ENCODE measurements at regions not wholly inside any gene's neighbourhood (a gene's known extent, or its start where the extent isn't known, plus 50 kb on each side); places are given as distances from the start of the nearest gene placed in this dataset.
"Not testable (repeated sequence)": the region's sequence is repeated elsewhere in the genome, so short reads cannot be mapped to it uniquely, and the experiment has no call there.

DNA sequence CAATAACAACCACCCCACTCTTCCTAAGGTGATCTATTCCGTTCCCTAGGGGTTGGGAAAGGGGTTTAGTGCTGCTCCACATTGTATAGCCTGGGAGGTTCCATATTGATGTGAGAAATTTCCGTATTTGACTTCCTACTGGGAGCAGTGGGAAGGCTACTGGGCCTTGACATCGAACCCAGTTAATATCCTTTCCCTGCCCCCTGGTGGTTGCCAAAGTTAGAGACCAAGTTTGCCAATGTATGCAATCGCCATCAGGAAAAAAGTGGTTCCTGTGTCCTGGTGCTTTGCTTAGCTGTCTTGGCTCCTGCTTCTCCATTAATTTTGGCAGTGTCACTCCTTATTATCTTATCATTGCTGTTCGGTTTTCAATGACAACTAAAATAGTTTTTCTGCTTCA, 914.9 kb downstream of the KCNJ2 start:
- DNase-seq (ENCODE audit: low read depth in 2 of 2) = no peak

- no peak for DNase-seq (ENCODE audit: low read depth in 2 of 2)
Observed at GRCh38 chr17:71084838-71085237, 915.5 kb downstream of the KCNJ2 start.

GRCh38 chr17:71085238-71086033, 916.1 kb downstream of the KCNJ2 start:
- DNase-seq (ENCODE audit: low read depth in 2 of 2) = no peak

DNA sequence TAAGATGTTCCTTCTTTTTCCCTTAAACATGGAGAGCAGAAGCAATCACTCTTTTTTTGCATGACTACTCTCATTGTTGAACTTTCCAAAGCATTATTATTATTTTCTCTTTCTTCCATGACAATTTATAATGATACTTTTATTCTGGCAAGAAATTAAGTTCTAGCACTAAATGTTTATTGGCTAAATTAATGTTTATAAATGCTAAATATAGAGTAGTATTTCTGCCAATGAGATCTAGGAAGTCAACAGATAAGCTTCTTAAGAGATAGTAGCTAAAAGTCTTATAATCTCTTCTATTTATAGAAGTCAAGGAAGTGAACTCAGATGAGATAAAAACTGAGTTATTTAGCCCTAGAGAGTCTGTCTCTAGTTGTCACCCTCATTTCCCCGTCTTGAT, 920.1 kb downstream of the KCNJ2 start:
- DNase-seq (ENCODE audit: low read depth in 2 of 2) = no peak

GRCh38 chr17:71098071-71098470, 928.7 kb downstream of the KCNJ2 start:
- no peak for DNase-seq (ENCODE audit: low read depth in 2 of 2)

- DNase-seq (ENCODE audit: low read depth in 2 of 2) = no peak
Observed at GRCh38 chr17:71099003-71099714, 929.8 kb downstream of the KCNJ2 start.

DNA sequence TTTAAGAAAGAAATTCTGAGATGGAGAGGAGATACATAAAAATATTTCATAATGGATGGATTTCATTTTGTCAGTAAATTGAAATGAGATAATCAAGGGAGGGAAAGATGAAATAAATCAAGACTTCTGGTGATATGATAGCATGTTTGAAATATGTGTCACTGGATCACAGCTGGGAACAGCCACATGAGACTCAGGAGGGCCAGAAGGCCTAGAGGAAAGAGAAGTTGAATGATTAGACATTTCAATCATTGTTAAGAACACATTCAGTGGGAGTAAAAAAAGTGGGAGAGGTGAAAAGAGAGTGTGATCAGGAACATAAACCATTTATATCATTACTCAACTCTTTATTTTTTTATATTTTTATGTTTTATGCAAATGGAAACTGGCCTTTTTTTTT, 933.4 kb downstream of the KCNJ2 start:
- DNase-seq (ENCODE audit: low read depth in 2 of 2) = no peak

- DNase-seq (ENCODE audit: low read depth in 2 of 2) = no peak
Observed at GRCh38 chr17:71104225-71104624, 934.9 kb downstream of the KCNJ2 start.

DNA sequence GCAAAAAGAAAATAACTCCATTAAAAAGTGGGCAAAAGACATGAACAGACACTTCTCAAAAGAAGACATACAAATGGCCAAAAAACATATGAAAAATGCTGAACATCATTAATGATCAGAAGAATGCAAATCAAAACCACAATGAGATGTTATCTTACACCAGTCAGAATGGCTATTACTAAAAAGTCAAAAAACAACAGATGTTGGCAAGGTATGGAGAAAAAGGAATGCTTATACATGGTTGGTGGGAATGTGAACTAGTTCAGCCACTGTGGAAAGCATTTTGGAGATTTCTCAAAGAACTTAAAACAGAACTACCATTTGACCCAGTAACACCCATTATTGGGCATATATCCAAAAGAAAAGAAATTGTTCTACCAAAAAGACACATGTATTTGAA, 936.7 kb downstream of the KCNJ2 start:
- DNase-seq (ENCODE audit: low read depth in 2 of 2) = not testable (repeated sequence)

DNA sequence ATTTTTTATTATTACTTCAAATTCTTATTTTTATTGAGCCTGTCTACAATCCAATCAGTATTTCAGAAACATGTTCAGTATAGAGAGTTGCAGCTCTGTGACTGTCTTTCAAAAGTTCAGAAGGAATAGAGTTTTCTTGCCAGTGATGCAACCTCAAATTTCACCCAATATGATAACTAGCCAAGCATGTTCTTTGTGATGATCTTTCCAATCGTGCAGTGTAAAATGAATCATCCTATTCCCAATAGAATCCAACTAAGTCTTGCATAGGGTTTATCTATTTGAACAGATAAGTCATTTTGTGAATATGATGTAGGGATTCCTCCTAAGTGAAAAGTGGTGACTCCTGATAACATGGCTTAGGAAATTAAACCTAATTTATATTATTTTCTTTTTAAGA, 937.8 kb downstream of the KCNJ2 start:
- DNase-seq (ENCODE audit: low read depth in 2 of 2) = no peak

DNA sequence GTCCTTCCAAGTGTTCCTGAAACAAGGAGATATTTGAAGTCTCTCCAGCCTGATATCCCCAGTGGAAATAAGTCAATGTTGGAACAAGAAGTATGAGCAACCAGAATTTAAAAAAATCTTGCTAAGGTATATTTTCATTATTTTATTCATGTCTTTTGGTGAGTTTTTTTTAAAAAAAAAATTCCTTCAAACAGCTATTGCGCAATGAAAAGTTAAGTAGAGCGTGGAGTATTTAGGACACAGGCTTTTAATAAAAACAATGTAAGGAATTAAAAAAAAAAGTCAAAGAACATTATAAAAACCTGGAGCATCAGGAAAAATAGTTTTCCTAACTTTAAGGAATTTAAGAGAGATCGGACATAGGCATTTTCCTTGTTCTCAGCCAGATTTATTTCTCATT, 940.4 kb downstream of the KCNJ2 start:
- no peak for DNase-seq (ENCODE audit: low read depth in 2 of 2)

DNA sequence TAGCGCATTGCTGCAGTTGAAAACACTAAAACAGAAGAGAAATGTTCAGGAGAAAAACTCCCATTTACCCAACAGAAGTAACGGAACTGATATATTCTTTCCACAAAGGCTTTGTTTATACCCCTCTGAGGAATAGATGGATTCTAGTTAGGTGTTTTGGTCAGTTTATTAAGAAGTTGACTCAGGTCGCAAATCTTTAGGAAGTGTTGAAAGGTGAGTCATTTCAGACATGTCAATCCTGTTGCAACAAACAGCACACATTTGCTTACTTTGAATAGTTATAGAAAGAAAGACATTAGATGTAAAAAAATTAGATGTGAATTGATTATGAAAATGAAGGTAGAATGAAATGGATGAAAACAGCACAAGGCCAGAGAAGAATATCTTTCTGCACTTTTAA, 941.0 kb downstream of the KCNJ2 start:
- DNase-seq (ENCODE audit: low read depth in 2 of 2) = no peak

GRCh38 chr17:71111460-71111859, 942.1 kb downstream of the KCNJ2 start:
- DNase-seq (ENCODE audit: low read depth in 2 of 2) = no peak

- no peak for DNase-seq (ENCODE audit: low read depth in 2 of 2)
Observed at GRCh38 chr17:71111934-71112333, 942.6 kb downstream of the KCNJ2 start.

- DNase-seq (ENCODE audit: low read depth in 2 of 2) = no peak
Observed at GRCh38 chr17:71113347-71113746, 944.0 kb downstream of the KCNJ2 start.

DNA sequence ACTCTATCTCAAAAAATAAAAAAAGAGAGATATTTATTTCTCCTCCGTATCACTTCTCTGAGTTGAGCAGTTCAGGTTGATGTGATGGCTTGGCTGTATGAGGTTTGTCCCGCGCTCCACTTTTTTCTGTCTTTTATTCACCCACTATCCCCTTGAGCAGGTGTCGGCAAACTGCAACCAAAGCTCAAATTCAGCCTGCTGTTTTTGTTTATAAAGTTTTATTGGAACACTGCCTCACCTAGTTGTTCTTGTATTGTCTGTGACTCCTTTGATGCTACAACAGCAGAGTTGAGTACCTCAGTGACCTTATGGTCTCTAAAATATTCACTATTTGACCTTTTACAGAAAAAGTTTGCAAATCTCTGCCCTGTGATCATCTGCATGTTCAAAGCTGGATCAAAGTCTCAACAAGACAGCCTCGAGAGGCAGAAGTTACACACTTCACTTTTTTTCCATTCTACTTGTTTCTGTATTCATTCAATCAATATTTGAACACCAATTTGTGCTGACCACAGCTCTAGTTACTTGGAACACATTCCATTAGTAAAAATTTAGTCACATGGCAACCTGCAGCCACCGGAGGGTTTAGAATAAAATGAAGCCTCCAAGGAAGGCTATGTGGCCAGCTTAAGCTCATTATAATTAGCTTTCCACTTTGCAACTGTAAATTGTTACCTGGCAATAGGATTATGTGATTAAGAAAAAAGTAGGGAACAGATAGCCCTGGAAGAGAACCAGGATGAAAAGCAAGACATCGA, 945.8 kb downstream of the KCNJ2 start:
- DNase-seq (ENCODE audit: low read depth in 2 of 2) = no peak

GRCh38 chr17:71115669-71115972, 946.3 kb downstream of the KCNJ2 start:
- no peak for DNase-seq (ENCODE audit: low read depth in 2 of 2)

DNA sequence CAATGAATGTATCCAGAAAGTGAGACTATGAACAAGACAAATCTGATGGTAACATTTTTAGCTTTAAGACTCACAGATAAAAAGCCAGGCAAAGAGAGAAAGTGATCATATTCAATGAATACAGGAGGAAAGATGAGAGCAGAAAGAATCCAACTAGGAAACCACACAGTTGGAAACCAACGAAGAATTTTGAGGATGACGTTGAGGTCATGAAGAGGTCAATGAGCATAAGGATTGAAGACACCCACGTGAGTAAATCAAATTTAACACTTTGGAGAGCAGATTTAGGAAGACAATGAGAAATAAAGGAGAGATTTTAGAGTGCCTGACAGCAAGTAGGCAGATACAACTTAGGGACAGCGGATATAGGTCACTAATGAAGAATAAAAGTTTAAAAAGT, 948.1 kb downstream of the KCNJ2 start:
- no peak for DNase-seq (ENCODE audit: low read depth in 2 of 2)

- DNase-seq (ENCODE audit: low read depth in 2 of 2) = no peak
Observed at GRCh38 chr17:71118039-71118438, 948.7 kb downstream of the KCNJ2 start.

- no peak for DNase-seq (ENCODE audit: low read depth in 2 of 2)
Observed at GRCh38 chr17:71127416-71127815, 958.1 kb downstream of the KCNJ2 start.

DNA sequence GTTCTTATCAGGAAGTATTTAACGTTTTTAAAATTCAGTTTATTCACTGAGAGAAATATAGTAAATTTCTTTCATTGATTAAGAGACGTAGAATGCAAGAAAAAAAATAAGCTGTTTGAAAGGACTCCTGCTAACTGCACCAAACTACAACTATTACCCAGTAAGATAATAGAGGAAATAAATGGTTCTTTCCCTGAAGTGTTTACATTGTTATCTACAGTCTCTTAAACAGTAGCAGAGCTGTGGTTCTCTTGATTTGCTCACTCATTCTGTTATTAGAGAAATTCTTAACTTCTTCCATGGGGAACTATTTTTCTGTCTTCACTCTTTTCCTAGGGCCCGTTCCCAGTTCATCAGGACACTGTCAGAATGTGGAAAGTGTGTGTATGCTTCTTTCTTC, 973.0 kb downstream of the KCNJ2 start:
- no peak for DNase-seq (ENCODE audit: low read depth in 2 of 2)

GRCh38 chr17:71145486-71145885, 975.3 kb upstream of the SOX9 start:
- no peak for DNase-seq (ENCODE audit: low read depth in 2 of 2)

DNA sequence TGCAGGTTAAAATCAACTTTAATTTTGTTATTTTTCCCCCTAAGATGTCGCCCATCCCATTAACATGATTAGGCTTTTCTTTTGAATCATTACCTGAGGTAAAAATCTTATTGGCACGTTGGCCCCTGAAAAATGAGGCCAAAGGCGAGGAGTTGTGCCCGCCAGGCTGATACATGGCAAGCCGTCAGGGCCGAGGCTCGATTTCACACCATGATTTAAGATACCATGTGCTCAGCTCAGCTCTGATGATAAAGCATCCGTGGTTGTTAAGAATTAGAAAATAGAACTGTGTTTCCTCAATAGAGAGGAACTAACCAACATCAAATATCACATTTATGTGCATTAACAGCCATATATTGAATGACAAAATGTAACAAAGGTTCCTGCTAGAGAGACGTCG, 972.9 kb upstream of the SOX9 start:
- DNase-seq (ENCODE audit: low read depth in 2 of 2) = no peak

All from stimulated activated CD8-positive, alpha-beta memory T cell treated with anti-CD3 and anti-CD28 coated beads, Interleukin-2, amount 100 ng/mL, for 1 hour (primary cell).